Hematopoietic multipotent progenitor cell treated with erythropoietin and hydrocortisone succinate and interleukin-3 and kit ligand, for 6 days (in vitro differentiated cells): ENCODE measurements at regions not wholly inside any gene's neighbourhood (a gene's known extent, or its start where the extent isn't known, plus 50 kb on each side); places are given as distances from the start of the nearest gene placed in this dataset.

Experiments
- DNase-seq: peaks from one replicate; pipeline ENCODE4 v3.0.0-alpha.2; 2015

DNA sequence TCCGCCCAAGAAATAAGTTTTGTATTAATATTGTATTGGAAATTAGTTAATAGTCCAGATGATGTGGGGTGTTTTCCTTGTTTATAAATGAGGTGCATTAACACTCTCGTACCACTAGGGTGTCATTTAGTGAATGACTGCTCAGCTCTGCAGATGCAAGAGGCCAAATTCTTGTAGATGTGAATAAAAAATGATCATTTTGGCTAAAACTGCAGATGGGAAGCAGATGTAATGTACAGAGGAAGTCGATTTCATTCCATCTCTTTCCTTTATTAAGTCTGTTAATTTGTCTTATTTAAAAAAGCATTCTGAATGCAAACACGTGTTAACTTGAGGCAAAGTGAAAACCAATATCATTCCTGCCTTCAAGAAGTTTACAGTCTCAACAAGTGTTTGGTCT is 108.1 kb downstream of the DHX15 start:
- peak; percentile 52 for DNase-seq

DNA sequence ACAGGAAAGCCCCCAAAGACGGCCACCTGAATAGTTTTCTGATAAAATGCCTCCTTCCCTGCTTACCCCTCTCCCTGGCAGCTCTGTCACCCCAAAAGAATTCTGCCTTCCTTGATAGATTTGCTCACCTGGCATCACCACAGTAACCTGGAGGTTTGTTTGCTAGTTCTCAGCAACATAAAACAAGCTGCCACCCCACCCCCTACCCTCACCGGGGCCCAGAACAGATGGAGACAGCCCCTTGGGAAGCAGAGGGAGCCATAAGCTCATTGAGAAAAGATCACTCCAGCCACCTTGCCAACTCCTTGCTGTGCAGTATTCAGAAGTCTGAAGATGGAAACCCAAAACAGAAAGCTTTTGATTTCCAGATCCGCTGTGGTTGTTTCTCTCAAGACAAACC is 108.6 kb downstream of the DHX15 start:
- DNase-seq, result no peak

DNA sequence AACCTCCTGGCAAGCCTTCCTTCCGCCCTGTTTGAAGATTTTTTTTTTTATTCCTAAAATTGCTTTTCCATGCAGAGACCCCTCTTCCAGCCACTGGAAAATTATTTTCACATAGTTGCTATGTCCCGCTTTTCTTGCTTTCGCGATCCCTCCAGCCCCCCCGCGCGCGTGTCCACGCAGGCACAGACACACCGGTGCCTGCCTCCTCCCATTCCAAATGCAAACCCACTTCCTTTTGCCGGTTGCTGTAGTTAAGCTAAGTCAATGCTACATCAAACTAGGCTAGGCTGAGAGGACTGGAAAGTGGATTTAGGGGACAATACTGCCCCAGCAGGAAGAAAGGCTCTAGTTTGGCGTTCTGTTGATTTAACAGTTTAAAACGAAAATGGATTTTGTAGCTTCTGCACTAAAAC is 111.0 kb downstream of the DHX15 start:
- peak; percentile 42 for DNase-seq

DNA sequence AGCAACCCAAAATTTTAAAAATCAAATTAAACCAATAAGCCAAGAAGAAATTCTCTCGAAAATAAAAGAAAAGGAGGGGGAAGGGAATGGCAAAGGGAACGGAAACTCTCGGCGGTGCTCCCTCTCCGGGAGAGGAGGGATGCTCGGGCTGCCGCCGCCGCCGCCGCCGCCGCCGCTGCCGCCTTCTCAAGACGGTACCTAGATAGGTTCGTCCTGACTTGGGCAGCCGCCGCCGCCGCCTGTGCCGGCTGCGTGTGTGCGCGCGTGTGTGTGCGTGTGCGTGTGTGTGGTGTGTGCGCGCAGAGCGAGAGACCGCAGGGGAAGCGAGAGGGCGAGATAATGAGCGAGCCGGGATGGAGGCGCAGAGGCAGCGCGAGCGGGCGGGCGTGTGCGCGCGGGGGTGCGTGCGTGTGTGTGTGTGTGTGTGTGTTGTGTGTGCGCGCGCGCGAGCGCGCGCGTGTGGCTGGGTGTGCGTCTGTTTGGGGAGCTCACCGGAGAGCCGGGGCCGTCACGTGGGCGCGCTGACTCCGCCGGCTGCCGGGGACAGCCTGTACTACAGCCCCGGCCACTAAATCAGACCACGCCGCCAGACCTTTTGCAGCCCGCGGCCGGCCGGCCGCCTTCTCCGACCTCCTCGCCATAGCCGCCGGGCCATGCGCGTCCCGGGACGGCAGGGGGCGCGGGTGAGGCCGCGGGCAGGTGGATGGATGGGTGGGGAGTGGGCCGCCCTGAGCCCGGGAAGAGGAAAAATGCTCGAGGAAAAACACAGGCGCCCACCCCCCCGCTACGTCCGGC is 111.6 kb downstream of the DHX15 start:
- DNase-seq, result peak; percentile 59

- no peak for DNase-seq
Observed at GRCh38 chr4:24472161-24472510, 112.2 kb downstream of the DHX15 start.

GRCh38 chr4:24471486-24472160 is 112.7 kb downstream of the DHX15 start:
- no peak for DNase-seq

- peak; percentile 45 for DNase-seq
Observed at GRCh38 chr4:24470666-24471485, 113.5 kb downstream of the DHX15 start.

DNA sequence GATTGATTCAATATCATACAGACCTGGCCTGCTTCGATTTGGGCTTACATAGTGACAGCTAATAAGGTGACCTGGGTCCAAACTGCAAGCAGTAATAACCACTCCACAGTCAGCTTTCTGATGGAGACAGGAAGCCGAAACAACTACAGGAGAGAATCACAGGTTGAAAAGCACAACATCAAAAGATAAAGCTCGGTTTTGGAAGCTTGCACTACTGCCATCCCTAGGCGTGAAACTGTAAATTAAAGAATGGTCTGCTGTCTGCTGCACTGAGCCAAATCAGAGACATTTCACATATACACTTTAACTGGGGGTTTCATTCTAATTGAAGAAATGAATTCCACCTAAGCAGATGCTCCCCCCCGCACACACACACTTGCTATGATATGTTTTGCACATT is 116.3 kb downstream of the DHX15 start:
- DNase-seq, result no peak

- DNase-seq, result no peak
Observed at GRCh38 chr4:24464566-24464965, 119.8 kb downstream of the DHX15 start.

GRCh38 chr4:24456431-24456830 is 127.9 kb downstream of the DHX15 start:
- no peak for DNase-seq

GRCh38 chr4:24453951-24454350 is 130.4 kb downstream of the DHX15 start:
- DNase-seq, result no peak

DNA sequence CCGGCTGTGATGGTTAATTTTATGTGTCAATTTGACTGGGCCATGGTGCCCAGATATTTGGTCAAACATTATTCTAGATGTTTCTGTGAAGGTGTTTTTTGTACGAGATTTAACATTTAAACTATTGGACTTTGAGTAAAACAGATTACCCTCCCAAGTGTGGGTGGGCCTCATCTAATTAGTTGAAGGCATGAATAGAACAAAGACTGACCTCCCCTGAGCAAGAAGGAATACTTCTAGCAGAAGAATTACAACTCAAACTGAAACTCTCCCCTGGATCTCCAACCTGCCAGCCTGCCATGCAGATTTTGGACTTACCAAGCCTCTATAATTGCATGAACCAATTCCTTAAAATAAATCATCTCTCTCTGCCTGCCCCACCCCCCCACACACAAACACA is 132.5 kb downstream of the DHX15 start:
- DNase-seq, result no peak

DNA sequence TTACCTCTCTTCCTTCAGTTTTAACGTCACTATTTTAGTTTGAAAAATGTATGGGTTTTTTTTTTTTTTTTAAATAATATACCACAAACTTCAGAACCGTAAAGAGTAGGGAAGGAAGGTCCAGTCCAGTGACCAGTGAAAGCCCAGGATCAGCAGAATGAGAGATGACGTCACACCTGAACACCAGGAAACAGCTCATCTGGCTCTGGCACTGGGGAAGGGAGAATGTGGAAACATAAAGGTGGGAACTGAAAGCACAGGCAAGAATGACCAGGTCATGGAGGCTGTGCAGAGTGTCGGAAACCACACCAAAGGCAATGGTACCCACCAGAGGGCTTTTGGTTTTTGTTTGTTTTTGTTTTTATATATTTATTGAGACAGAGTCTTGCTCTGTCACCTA is 141.2 kb downstream of the DHX15 start:
- no peak for DNase-seq

- DNase-seq, result no peak
Observed at GRCh38 chr4:24440765-24441164, 143.6 kb downstream of the DHX15 start.

GRCh38 chr4:24434241-24434640 is 150.1 kb downstream of the DHX15 start:
- DNase-seq, result no peak

DNA sequence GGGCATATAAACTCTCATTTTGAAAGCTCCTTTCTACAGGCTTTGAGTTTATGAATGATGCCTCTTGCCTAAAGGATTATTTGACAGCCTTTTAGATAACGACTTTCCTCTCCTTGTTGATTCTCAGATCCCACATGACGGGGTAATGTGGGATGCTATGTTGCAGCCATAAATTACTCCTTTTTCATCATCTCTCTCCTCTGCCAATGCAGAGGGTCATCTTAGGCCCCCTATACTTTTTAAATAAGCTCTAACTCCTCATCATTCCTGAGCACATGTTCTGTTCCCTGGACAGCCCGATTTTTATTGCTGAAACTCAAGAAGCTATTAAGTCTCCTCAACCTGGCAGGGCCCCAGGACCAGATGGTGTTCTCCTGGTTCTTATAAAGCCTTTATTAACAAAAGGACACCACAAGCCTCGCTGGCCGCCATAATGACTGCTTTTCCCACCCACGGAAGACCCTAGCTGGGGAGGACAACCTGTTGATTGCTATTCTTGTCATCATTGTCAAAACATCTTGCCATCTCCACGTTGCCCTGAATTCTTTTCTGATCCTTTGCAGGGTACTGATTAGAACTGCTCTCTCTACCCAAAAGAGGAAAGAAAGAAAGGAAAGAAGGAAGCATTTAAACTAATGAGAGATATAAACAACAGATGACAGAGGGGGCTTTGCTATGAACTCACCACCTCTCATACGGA is 150.7 kb downstream of the DHX15 start:
- DNase-seq, result no peak

GRCh38 chr4:24428850-24429249 is 155.5 kb downstream of the DHX15 start:
- DNase-seq, result no peak

- DNase-seq, result no peak
Observed at GRCh38 chr4:24426557-24426956, 157.8 kb downstream of the DHX15 start.

DNA sequence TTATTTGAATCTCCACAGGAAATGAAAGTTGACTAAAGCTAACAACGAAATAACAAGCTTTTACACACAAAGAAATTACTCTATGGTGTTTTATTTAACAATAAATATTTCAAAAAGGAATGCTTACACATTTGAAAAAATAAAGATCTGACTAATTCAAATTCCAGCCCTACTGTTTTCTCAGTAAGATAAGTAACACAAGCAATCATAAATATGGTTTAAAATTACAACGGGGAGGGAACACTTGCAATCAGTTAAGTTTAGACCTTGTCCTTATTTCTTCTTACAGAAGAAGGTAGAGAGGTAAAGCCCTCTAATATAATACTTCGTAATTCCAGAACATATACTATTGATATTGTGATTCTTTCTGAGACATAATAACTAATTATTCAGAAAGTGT is 158.5 kb downstream of the DHX15 start:
- DNase-seq, result no peak

DNA sequence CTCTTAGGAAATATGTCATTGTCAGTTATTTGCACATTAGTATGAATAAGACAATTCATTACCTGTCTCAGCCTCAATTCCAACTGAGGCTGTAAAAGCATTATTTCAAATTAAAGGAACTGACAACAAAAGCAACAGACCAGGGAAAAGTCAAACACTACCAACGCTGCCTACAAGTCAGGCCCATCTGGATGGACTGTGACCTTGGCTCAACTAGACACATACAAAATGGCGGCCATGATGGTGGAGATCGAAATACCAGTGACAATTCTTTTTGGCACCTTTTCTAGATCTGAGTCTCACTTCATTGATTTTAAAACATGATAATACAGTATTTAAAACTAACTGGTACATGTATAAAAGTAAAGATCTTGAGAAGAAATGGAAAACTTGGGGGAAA is 160.7 kb downstream of the DHX15 start:
- no peak for DNase-seq

DNA sequence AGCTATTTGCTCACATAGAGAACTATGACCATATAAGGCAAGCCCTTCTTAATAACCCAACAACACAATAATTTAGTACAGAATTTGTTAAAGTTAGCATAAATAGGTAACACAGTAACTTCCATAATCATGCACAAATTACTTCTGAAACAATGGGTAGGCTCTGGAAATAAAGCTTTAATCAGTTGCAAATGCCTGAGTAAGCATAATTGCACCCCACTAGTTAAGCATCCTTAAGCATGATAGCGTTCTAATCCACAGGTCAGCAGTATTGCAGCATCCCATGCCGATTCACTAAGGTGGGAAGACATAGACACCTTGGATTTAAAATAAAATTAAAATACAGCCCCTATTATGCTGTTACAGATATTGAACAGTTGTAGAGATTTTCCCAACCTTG is 161.7 kb downstream of the DHX15 start:
- no peak for DNase-seq

GRCh38 chr4:24419181-24420034 is 164.9 kb downstream of the DHX15 start:
- DNase-seq, result peak; percentile 81
